Right lung (tissue), 2 donors: ENCODE measurements at regions not wholly inside any gene's neighbourhood (a gene's known extent, or its start where the extent isn't known, plus 50 kb on each side); places are given as distances from the start of the nearest gene placed in this dataset.
"Not testable (repeated sequence)": the region's sequence is repeated elsewhere in the genome, so short reads cannot be mapped to it uniquely, and the experiment has no call there.

Experiments used
- DNase-seq, 2 donors: peaks; one replicate each; pipeline ENCODE4 v3.0.0-alpha.2; 2013

DNA sequence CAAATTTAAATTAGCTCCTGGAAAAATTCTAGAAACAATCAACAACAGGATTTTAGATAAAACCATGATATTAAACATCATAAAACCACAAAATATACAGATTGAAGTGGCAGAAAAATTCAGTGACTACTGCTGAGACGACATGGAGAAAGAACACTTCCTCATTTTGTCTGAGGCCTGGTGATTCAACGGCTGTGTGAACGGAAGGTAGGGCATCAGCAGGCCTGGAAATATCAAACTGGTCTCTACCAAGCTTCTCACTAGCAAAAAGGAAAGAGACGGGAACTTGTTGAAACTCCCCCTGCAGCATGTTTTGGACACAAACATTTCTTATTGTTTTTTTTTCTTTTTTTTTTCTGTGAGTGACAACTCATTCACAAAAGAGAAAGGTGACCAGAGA is 58.0 kb upstream of the AHI1 start:
- DNase-seq = no peak

DNA sequence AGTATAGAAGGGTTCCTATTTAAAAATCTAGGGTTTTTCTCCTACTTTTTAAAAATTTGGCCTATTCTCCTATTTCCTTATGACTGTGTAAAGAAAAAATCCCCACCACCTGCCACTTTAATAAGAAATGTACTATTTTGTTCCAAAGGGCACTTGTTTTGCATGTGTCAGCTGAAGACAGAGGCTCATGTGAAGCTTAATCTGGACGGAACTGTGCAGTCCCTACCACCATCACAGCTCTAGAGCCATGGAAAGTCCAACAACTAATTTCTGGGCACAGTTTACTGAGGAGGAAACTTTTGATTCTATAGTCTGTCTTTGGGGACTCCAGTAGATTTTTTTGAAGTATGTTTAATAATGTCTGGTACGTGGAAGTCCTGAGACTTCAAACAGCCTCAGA is 60.0 kb upstream of the AHI1 start:
- DNase-seq = no peak

GRCh38 chr6:135565605-135566004 is 68.1 kb upstream of the AHI1 start:
- DNase-seq = not testable (repeated sequence)

GRCh38 chr6:135566311-135567068 is 69.0 kb upstream of the AHI1 start:
- no peak for DNase-seq

DNA sequence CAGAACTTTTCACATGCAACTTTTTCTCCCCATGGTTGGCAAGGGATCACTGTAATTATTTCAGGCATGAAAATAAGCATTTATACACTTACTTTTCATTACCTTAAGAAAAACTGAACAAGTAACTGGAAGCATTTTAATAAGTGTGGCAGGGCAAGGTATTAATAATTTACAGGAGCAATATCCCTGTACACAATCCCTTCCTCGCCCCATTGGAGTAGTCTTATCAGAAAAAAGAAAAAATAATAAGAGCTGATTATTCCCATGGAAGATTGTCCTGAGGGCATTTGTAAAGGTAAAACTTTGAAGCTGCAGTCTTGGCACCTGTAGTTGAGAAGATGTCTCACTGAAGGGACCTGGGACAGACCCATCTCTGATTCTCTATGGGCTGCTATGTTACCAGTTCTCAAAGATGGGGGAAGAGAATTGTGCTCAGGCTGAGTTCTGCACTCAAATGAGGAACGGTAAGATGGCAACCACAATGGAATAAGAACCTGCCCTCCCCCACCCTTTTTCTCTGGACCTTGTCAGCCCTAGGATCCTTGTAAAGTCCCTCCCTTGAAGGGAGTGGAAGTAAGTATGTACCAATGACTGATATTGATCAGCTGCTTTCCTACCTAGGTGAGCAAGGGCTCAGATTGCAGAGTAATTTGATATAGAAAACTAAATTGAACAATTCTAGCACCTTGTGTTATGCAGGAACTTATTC is 70.0 kb upstream of the AHI1 start:
- DNase-seq = no peak

GRCh38 chr6:135568379-135568778 is 70.8 kb upstream of the AHI1 start:
- DNase-seq = peak; percentile 25 to 32

GRCh38 chr6:135572051-135572450 is 74.5 kb upstream of the AHI1 start:
- DNase-seq = no peak

DNA sequence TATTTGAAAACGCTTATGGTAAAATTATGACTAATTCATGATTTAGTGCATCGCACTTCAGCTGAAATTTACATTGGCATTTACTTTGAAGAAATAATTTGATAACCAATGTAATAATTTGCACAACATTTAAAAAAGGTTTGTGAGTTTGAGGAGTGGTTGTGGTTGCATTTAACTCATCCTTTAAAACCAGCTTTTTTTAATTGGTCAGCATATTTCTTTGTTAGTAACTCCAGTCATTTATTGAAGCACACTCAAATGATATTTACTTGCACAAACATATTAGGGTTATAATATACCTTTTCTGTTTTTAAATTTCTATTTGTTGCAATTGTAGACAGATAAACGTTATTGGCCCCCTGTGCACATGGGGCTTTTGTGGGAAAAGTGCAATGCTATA is 78.1 kb upstream of the AHI1 start:
- DNase-seq = no peak

GRCh38 chr6:135576055-135576454 is 78.5 kb upstream of the AHI1 start:
- no peak for DNase-seq

DNA sequence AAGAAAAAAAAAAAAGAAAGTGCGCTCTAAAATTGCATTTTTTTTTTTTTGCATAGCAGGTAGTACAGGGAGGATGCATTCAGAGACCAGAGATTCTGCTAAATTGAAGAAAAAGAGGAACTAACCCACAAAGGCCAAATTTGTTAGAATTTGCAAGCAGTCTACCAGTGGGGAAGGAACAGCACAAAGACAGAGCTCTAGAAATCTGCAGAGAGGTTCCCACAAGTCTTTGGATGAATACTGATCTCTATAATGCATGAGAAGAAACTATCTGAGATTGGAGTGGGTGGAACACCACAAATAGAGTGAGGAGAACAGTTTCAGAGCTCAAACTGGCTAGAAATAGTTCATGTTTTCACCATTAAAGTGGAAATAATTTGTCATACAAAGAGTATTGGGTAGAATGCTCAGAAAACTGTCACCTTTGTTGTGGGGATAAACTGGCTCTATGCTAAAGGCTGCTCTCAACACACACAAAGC is 79.6 kb upstream of the AHI1 start:
- no peak for DNase-seq

- DNase-seq = no peak
These were observed 81.4 kb upstream of the AHI1 start for GRCh38 chr6:135578976-135579375.

DNA sequence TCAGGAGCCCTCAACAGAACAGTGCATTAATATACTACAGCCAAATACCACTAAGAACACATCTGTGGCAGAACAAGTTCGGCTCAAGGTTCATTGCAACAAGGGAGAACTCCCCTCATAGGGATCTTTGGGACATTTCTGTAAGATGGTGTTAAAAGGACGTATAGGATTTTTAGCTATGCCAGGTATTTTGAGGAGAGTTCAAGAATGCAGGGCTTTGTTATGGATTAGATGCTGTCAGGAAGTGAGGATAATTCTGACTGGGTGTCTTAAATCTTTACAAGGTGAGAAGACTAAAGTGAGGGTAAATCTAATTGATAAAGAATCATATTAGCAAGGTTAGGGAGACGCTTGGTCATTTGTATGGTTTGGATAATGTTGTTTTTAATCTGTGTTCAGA is 83.7 kb upstream of the AHI1 start:
- no peak for DNase-seq

DNA sequence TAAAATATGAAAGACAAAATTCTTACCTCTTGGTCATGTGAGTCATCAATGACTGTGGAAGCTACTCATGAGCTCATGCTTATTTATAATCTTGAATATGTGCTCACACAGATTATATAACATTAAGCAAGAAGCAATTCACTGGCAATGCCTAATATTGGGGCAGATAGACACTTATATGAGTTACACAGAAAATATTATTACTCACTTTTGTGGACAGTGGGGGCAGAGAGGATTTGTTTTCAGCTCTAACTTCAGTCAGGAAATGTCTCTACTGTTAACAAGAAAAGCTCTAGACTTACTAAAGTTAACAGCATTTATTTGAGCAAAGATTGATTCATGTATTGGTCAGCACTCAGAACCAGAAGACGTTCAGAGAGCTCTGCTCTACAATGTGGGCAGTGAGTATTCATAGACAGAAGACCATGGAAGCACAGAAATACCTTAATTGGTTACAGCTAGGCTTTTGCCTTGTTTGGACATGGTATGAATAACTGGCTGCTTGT is 85.8 kb upstream of the AHI1 start:
- no peak for DNase-seq

- DNase-seq = no peak
These were observed 88.8 kb upstream of the AHI1 start for GRCh38 chr6:135586388-135586787.

DNA sequence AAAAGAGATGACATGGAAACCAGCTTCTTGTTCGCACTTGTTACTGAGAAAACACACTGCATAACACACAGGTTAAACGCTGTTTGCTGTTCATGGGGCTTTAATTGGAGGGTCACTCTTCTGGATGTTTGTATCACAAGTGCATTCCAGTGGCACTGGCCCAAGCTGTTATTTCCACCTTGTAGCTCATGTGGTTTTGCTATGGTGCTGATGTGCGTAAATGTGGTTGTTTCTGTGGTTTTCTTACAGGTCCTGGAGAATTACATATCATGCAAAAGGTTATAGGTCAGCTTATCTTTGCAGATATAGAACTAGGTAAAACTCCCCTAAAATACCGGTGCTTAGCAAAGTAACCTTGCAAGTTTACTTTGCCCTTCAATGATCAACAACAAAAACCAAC is 89.3 kb upstream of the AHI1 start:
- DNase-seq = peak; percentile 24 to 30

DNA sequence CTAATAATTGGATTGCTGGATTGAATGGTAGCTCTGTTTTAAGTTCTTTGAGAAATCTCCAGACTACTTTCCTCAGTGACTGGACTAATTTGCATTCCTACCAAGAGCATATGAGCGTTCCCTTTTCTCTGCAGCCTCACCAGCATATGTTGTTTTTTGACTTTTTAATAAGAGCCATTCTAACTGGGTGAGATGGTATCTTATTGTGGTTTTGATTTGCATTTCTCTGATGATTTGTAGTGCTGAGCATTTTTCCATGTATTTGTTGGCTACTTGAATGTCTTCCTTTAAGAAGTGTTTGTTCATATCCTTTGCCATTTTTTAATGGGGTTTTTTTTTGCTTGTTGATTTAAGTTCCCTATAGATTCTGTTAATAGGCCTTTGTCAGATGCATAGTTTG is 94.7 kb upstream of the AHI1 start:
- DNase-seq = no peak

DNA sequence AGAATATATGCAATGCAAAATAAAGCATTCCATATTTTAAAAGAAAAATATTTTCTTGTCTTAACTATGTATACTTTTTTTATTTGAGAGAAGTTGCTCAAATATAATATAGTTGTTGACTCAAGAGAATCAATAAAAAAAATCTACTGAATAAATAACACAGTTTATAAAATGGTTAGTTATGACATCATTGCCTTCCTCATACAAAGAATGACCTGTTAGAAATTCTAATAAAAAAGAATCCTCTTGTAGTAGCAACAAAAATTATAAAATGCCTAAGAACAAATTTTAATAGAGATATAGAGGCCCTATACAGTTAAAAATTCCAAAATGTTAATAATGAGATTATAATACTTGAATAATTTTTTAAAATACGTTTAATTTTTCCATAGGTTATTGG is 96.5 kb upstream of the AHI1 start:
- DNase-seq = no peak

GRCh38 chr6:135600086-135600702 is 102.7 kb upstream of the AHI1 start:
- DNase-seq = no peak

DNA sequence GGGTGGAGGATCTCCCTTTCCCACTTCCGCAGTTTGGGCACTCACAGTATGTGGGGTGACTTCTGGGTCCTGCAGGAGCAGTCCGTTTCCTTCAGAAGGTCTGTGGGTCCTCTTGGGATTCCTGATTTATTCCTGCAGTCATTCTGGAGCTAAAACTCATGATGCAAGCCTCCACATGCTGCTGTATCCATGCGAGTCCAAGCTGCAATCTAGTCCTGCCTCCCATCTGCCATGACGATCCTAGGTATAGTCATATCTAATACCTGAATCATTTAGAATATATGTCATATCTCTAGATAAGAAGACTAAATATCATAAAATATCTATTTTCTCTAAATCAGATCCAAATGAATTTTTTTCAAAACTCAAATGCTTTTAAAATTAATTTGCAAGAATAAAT is 103.4 kb upstream of the AHI1 start:
- no peak for DNase-seq

- DNase-seq = no peak
These were observed 104.3 kb upstream of the AHI1 start for GRCh38 chr6:135601857-135602256.

DNA sequence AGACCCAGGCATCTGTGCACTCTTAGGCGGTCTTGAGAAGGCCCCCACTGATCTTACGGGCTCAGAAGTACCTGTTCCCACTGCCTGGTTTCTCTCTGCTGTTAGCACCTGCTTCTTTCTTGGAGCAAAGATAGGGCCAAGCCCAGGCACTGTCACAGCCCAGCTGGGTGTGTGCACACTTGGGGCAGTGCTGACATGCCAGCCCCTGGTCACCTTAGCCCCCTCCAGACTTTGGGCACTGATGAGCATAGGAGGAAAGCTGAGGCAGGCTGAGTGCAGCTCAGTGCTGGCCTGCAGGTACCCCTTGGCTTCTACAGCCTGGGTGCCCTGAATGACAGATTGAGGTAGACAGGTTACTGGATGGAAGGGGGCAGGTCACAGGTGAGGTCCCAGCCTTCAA is 105.7 kb upstream of the AHI1 start:
- DNase-seq = no peak

DNA sequence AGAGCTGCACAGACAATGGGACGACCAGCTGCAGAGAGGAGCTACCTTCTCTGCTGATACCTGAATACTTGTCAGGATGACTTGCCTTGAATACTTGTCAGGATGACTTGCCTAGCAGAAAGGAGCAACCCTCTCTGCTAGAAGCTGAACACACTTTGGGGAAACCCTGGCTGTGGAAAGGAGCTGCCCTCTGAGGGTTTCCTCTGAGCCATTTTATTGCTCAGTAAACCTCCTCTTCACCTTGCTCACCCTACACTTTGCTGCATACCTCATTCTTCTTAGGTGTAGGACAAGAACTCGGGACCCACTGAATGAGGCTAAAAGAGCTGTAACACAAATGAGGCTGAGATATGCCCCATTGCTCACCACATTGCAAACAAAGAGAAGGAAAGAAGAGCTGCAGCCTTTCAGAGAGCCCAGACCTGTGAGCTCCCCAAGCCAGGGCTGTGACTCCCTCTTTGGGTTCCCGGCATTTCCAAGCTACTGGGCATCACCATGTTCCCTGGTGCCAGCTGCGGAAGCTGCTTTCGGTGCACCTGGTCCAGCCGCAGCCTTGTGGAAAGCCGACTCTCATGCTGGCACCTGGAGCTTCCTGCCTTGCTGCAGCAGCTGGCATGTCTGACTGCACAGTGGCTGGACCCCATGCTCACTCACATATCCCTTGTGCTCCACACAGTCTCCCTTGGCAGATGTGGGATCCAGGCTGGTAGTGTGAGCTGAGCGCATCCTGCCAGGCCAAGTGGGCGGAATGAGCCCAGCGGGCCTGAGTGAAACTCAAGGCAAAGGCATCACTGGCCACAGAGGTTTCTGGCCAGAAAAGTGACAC is 106.7 kb upstream of the AHI1 start:
- DNase-seq = no peak
